Lung (tissue), 11 donors: ENCODE measurements at regions not wholly inside any gene's neighbourhood (a gene's known extent, or its start where the extent isn't known, plus 50 kb on each side); places are given as distances from the start of the nearest gene placed in this dataset.

Experiments
- ATAC-seq: fragments of 200-7000 bp; cut with Tn5 transposase; one replicate; pipeline ENCODE4 v1.9.1; 2020; ENCODE audit warnings: moderate number of reproducible peaks; ENCODE audit not compliant: insufficient read depth, low FRiP score
- DNase-seq, 3 donors: peaks; one replicate each; pipeline ENCODE4 v3.0.0-alpha.2; 2013 to 2017
- H3K27ac ChIP-seq, 2 donors: one replicate each; pipeline ENCODE4 v1.5.1; 2013; ENCODE audit warnings: mild to moderate bottlenecking in 2 of 2, moderate library complexity in 2 of 2, control low read depth in 1 of 2, inconsistent platforms in 1 of 2, low read depth in 1 of 2, low read length in 1 of 2
- H3K27me3 ChIP-seq, 3 donors: one replicate each; pipeline ENCODE4 v1.5.1; 2013; ENCODE audit warnings: low read length in 2 of 3; ENCODE audit not compliant: control insufficient read depth in 3 of 3, insufficient read depth in 3 of 3
- H3K36me3 ChIP-seq, 4 donors: one replicate each; pipeline ENCODE4 v1.5.1; 2013; ENCODE audit warnings: low read length in 4 of 4, mild to moderate bottlenecking in 1 of 4, moderate library complexity in 1 of 4; ENCODE audit not compliant: control insufficient read depth in 4 of 4, insufficient read depth in 4 of 4
- H3K4me1 ChIP-seq, 5 donors: one replicate each; pipeline ENCODE4 v1.5.1; 2013; ENCODE audit warnings: low read length in 5 of 5, mild to moderate bottlenecking in 2 of 5, moderate library complexity in 1 of 5; ENCODE audit not compliant: control insufficient read depth in 5 of 5, insufficient read depth in 5 of 5
- H3K4me3 ChIP-seq: one replicate; pipeline ENCODE4 v1.5.1; 2013; ENCODE audit warnings: mild to moderate bottlenecking, control low read depth, moderate library complexity
- H3K9ac ChIP-seq, 2 donors: one replicate each; pipeline ENCODE4 v1.5.1; 2013; ENCODE audit warnings: low read length in 2 of 2, control low read depth in 1 of 2; ENCODE audit not compliant: insufficient read depth in 1 of 2
- H3K9me3 ChIP-seq, 4 donors: one replicate each; pipeline ENCODE4 v1.5.1; 2013; ENCODE audit warnings: low read length in 3 of 4, mild to moderate bottlenecking in 1 of 4, moderate library complexity in 1 of 4; ENCODE audit not compliant: control insufficient read depth in 4 of 4, insufficient read depth in 3 of 4
- CTCF ChIP-seq: IDR thresholded peaks from 2 replicates; pipeline ENCODE4 v1.5.1; 2012; ENCODE audit warnings: mild to moderate bottlenecking; ENCODE audit errors: control extremely low read depth, extremely low read depth
- WGBS, 2 donors: extraction: QIAGEN DNeasy Blood & Tissue Kit; methylation state at CpG; one replicate each; pipeline ENCODE4 v1.1.7; 2013; 5-methylcytosine and 5-hydroxymethylcytosine counted together
- donor health status: control.
- donor health status: control.
- donor health status: Bipolar disorder and iron deficiency.
- donor health status: healthy.
- donor health status: DM: yes; HTN: yes; CAD: no.

DNA sequence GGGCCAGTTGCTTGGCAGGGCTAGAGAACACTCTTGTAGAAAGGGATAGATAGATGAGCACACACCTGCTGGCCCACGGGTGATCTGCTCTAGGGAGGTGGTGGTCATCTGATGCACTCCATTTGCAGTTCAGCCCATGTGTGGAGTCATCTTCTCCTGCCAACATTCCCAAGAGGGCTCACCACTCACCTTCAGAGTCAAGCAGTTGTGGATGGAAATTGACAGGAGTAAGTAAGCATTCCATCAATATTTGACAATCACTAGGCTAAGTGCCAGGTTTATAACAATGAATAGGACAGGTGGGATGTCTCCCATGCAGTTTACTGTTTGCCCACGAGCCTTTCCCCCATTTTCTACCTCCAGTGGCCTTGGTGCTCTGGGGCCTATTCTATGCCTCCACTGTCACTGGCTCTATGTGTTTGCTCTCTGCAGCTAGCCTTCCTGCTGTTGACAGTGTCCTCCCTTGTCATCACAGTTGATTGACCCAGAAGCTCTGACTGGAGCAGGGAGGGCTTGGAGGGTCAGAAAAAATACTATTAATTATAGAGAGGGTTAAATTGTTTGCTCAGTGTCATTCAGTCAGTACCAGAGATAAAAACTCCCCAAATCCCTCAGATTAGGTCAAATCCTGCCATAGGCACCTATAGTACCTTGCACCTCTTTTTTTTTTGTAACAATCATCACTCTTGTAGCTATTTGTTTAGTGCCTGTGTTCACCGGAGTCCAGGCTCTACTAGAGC lies 134.6 kb upstream of the PZP start:
- no peak for TF ChIP-seq CTCF
- Histone ChIP-seq H3K27ac (no peak overlapping the region), H3K27me3 (no peaks in the 10 kb centered on the region), H3K9me3 (no peaks in the 10 kb centered on the region), H3K4me1 (peaks cover 0 to 28% (median 0%) of the 10 kb centered on the region in 5 donors), H3K4me3 (no peak overlapping the region), H3K9ac (no peak overlapping the region), H3K36me3 (peaks cover 0 to 45% (median 20%) of the 10 kb centered on the region in 4 donors)
- ATAC-seq (no peak), DNase-seq (no peak)
- WGBS, 2 donors, result 87 to 91% methylated on average over 3 of the region's 3 CpGs

DNA sequence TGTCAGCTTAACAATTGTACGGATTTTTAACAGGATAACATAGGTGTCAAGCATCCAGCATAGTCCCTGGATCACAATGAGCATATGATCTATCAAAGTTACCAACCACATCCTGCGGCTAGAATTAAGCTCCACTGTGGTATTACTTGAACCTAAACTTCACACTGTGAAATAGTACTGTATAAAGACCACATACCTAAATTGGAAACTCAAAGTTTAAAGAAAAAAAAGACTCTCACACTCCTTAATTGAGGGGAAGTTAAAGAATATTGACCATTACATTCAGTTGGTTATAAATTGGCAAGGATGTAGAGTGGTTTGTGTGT lies 133.0 kb upstream of the PZP start:
- H3K9me3 ChIP-seq, result no peaks in the 10 kb centered on the region
- peaks cover 0 to 29% (median 14%) of the 10 kb centered on the region in 4 donors for H3K36me3 ChIP-seq
- no peaks in the 10 kb centered on the region for H3K27me3 ChIP-seq
- no peak overlapping the region for H3K27ac ChIP-seq
- 88 to 92% methylated on average over 2 of the region's 2 CpGs for WGBS, 2 donors
- no peak overlapping the region for H3K4me3 ChIP-seq
- peaks cover 0 to 28% (median 0%) of the 10 kb centered on the region in 5 donors for H3K4me1 ChIP-seq
- no peak for ATAC-seq
- no peak for TF ChIP-seq CTCF
- no peak for DNase-seq
- H3K9ac ChIP-seq, result no peak overlapping the region

DNA sequence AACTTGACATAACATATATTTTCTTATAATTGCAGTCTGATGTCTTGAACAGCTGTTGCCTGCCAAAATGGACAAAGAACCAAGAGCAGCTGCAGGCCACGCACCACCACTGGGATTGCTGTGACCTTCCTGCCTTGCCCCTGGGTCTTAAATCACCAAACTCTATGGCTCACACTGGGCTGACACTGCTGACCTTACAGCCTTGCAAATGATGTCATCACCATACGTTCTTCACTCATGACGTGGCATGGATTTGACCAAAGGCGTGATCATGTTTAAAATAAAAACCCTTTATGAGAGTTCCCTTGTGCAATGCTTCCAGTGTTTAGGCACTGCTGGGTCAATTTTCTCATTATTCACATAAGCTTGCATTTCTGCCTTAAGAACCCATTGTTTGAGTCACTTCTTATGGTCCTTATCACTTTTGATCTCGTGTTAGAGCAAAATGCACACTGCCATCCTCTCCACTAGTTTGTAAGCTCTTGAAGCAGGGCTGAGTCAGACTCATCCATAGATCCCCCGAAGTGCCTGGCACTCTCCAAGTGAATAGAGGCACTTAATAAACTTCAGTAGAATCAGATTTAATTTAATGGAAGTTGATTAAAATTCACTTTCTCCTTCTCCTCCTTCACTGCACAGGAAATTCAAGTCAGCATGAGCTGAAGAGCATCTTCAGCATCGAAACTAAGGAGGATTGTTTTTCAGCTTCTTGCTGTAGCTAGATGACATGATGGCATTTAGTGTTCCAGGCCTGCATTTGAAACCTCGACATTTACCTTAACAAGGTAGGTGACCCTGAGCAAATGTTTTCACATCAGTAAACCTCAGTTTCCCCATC lies 132.4 kb upstream of the PZP start:
- DNase-seq (peak; percentile 67 to 80 (median 72)), ATAC-seq (no peak)
- Histone ChIP-seq H3K9me3 (peaks cover 0 to 4% (median 0%) of the 10 kb centered on the region in 4 donors), H3K4me3 (no peak overlapping the region), H3K27me3 (no peaks in the 10 kb centered on the region), H3K36me3 (peaks cover 0 to 31% (median 14%) of the 10 kb centered on the region in 4 donors), H3K27ac (no peak overlapping the region), H3K9ac (no peak overlapping the region), H3K4me1 (peaks cover 0 to 28% (median 0%) of the 10 kb centered on the region in 5 donors)
- no peak for TF ChIP-seq CTCF
- 72 to 76% methylated on average over 8 of the region's 8 CpGs for WGBS, 2 donors
